ENCODE measurements at regions not wholly inside any gene's neighbourhood (a gene's known extent, or its start where the extent isn't known, plus 50 kb on each side); places are given as distances from the start of the nearest gene placed in this dataset.
"Not testable (repeated sequence)": the region's sequence is repeated elsewhere in the genome, so short reads cannot be mapped to it uniquely, and the experiment has no call there.

DNA sequence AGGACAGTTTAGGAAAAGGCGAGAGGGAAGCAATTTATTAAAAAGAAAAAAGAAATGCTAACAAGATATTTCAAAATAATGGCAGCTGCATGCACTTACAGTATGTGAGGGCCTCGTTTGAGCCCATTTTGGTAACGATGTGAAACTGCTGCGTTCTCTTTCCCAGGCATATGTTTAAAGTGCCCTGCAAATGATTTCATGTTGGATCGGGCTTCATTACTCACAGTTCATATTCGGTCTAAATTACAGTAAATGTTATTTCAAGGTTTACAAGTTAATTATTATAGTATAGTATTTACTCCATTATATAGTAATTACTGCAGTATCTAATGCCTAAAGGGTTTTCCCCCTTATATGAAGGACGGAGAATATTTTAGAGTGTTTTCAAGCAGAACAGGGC lies 679.1 kb downstream of the BCL11A start:
- no peak for DNase-seq (ENCODE audit: low read depth)

DNA sequence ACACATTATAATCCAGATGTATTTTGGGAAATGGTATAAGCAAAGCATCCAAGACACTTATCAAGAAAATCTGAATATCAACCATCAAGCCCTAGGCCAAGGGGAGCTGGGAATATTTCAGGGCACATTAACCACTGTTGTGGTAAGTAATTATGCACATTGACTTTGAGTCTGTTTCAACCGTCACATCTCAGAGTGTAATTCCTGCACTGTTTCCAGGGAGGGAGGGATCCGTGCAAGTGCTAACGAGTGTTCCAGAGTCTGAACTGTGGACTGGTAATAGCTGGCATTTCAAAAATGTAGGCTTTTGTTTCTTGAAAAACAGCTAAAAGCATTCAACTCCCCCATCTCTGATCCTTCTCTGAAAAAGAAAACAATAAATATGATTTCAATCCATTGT lies 681.6 kb downstream of the BCL11A start:
- DNase-seq (ENCODE audit: low read depth) = no peak

DNA sequence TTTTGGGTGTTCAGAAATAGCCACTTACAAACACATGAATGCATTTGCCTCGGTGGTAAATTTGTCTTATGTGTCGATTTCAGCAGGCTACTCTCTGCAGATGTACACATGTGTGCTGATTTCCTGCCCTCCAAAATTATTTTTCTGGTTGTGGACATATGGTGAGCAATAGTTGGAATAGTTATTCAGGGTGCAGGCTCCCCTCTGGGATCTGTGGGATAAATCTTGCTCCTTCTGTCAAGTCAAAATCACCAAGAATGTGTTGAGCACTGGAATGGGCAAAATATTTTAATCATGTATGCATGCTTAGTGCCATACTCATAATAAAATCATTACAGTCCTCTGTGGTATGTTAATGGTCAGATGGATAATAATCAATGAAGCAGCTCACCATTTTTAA lies 684.5 kb downstream of the BCL11A start:
- DNase-seq (ENCODE audit: low read depth) = no peak

DNA sequence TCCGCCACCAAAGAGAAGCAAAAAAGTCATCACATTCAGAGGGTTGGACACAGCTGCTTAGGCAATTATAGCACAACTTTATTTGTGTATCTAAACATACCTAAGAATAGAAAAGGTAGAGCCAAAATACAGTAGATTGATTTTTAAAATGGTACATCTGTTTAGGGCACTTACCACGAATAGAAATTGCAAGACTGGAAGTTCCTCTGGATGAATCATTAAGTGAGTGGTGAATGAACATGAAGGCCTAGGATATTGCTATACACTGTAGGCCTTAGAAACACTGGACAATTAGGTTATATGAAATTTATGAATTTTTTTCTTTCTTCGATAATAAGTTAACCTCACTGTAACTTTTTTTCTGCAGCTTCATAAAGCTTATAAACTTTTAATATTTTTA lies 687.0 kb downstream of the BCL11A start:
- no peak for DNase-seq (ENCODE audit: low read depth)

DNA sequence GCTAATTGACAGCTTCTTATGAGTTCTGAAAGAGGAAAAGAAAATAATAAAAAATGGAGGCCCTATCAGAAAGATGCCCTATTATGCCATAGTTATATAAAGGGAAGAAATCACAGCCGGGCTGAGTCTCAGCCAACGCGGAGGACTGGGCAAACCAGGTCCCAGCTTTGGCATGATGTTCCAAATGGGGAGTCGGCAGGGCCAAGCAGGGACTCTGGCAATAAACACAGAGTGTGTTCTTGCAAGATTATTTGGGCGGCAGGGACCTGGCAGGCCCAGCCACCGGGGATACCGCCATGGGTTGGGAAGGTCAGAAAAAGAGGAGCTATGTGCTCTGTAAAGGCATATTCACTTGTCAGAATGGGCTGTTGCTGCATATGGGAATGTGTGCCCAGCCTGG lies 694.9 kb downstream of the BCL11A start:
- DNase-seq (ENCODE audit: low read depth) = no peak

DNA sequence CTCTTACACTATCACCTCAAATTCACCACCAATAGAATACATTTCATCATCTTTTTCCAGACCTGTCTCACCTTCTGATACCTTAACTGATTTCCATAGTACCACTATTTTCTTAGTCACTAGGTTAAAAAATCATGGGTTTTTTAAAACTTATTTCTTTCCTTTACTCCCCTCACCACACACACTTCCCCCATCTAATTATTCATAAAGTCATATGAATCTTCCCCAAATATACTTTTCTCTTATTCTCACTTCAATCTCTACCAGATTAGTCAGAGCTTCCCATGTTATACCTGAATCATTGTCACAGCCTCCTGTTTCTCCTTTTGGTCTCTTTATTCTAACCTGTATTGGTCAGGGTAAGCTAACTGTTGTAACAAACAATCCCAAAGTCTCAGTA lies 696.3 kb downstream of the BCL11A start:
- no peak for DNase-seq (ENCODE audit: low read depth)

DNA sequence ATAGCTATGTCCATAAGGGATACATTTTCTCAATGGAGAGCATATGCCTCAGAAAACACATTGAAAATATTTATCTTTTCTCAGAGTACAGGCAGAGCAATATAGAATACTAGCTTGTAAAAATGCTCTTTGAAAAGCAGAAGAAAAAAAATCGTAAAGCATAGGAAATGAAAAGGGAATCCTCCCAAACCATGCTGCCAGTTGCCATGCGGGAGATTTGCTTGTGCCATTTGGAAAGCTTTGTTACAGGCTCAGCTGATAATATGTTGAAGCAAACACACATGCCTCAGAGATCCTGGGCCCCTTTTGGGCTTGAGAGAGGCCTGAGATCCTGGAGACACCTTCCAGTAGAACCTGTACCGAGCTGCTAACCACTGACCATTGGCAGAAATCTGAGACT lies 697.1 kb downstream of the BCL11A start:
- DNase-seq (ENCODE audit: low read depth) = no peak

DNA sequence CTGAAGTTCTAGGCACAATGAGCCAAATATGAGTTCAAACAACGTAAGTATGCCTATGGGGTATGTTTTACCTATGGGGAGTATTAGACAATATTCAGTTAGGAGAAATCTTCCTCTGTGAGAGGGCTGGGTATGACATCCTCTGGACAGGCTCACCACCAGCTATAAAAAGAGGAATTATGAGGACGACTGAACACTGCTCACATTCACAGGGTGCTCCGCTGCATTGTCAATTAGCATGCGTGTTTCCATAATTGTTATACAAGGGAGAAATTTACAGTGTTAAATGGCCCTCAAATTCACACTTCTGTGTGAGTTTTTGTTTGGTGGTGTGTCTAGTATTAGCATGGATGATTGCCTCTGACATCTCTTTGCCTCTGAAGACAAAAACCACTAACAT lies 700.4 kb downstream of the BCL11A start:
- no peak for DNase-seq (ENCODE audit: low read depth)

DNA sequence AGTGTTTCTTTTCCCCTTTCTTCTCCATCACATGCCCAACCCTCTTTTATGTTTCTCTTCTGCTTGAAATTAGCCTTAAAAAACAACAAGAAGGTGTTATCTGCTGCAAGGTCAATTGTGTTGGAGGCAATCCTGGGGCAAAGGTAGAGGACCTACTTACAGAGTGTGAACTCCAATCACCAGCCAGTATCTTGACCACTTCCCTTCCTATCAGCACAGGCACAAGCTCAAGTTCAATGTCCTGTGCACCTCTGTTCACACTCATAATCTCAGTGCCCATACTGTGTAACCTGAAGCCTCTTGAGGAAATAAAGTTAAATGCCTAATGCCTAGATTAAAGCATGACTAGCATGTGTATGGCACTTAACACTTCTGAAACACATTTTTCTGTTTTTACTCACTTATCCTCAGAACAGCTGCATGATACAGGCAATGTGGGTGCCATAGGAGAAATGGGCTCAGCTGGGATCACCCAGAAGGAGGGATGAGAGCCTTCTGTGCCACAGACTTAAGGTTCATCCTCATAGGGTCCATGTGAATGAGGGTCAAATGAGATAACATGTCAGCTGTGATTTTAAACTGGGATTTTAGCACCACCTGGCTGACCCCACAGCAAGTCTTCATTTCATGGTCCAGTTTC lies 701.5 kb downstream of the BCL11A start:
- no peak for DNase-seq (ENCODE audit: low read depth)

DNA sequence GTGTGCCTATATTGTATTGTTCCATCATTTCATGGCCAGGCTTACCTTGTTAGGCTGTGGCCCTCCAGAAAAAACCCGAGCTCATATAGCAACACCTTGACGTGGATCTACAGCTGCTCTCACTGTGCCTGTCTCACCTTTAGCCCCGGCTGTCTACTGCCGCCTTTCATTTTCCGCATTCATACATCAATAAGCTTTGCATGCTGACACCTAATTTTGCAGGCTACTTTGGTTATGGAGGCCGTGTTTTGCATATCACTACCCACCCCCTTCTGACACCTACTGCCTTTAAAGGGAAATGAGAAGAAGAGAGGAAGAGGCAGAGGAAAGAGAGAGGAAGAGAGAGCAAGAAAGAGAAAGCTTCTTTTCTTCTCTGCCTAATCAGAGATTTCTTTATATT lies 702.9 kb downstream of the BCL11A start:
- DNase-seq (ENCODE audit: low read depth) = no peak

DNA sequence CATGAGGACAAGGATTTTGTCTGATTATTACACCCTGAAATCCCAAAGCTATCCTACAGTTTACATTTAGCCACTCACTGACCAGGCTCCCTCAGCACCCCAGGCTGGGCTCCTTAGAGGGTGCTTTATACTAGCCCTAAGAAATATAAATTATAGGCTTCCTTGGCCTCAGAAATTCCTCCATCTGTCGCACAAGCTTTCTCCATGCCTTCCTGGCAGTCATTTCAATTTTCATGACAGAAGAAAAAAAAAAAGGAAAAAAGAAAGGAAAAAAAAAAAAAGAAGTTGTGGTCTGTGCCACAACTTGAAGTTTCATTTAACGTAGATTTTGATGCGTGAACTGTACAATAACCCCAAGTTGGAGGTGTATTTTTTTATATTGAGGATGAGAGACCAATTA lies 719.5 kb downstream of the BCL11A start:
- no peak for DNase-seq (ENCODE audit: low read depth)

DNA sequence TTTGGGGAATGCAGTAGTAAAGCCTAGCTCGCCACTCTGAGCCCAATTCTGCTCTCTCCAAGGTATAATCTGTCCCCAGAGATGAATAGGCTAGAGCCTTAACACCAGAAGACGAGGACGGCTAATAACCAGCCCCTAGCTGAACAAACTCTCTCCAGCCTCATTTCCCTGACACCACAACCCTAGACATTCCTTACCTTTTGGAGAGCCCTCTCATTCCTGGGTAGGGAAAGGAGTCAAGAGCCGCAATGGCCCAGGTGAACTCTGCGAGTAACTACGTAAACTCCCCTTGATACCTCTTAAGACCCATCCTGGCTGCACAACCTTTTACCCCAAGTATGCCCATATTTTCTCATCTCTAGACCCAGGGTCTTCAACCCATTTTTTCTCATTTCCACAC lies 722.9 kb downstream of the BCL11A start:
- no peak for DNase-seq (ENCODE audit: low read depth)

DNA sequence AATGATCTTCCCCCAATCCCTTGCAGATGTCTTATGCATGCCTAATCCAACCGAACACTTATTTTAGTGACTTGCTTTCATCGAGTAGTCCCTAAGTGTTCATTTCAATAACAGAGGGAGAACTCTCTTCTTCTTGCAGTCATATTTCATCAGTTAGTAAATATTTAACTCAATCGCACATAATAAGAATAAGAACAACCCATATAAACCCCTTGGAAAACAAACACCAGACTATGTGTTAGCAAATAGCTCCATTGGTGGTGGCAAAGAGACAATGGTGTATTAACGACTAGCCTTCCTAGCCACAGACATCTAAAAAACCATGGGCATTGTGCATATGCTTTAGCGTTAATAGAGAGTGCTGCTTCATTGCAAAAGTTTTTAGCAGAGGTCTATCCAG lies 725.8 kb downstream of the BCL11A start:
- no peak for DNase-seq (ENCODE audit: low read depth)

DNA sequence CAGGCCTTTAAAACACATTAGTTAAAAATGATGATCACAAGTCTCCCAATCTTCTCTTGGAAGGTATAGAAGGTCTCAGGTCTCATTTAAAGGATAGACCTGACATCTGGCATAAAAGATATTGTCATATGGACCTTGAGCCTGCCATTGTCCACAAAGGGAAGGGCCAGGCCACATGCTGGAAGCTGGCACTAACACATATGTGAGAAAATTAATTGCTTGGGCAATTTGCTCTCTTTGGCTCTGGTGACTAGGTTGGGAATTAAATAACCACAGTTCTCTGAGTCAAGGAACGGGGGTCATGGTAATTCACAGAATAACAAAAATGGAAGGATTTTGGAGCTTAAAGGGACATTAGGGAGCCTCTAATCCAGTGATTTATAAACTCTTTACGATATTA lies 727.3 kb downstream of the BCL11A start:
- no peak for DNase-seq (ENCODE audit: low read depth)

DNA sequence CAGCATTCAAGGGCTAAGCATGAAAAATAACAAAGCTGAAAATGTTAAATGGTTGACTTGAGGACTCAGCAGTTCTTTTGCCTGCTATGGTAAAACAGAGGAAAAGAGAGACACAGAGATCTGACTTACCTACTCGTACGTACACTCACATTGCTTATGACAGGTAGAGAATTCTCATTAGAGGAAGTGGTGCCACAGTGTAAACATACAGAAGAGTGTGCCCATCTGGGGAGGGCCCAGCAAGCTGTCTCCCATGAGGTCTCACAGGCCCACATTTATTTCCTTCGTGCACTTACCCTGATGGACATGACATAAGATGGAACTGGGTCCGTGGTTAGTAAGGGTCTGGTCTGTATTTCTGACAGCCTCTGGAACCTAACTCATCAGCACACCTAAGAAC lies 729.1 kb downstream of the BCL11A start:
- DNase-seq (ENCODE audit: low read depth) = no peak

DNA sequence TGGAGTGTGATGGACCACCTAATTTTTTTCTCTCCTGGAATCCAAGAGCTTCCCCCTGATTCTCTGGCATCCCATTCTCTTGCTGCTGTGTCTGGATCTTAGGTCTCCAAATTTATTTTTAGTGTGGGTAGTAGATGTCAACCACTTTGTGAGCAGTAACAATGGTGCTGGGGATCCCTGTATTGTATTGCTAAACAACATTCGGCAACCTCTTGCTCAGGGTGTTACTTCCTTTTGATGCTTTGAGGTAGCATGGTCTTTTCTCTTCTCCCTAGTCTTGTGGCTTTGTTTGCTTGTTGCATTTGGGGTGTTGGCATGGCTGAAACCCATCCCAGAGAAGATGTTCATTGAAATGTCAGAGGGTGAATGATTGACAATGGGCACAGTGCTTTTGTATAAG lies 737.4 kb downstream of the BCL11A start:
- no peak for DNase-seq (ENCODE audit: low read depth)

DNA sequence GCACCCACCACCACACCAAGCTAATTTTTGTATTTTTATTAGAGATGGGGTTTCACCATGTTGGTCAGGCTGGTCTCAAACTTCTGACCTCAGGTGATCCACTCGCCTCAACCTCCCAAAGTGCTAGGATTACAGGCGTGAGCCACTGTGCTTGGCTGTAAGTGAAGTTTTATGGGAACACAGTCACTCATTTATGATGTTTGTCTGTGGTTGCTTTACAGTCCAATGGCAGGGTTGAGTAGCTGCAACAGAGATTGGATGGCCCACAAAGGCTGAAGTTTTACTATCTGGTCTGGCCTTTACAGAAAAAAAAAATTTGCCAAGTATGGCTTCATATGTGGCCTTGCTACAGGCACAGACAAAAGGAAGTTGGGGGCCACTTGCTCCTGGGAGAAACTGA lies 743.2 kb downstream of the BCL11A start:
- DNase-seq (ENCODE audit: low read depth) = not testable (repeated sequence)

DNA sequence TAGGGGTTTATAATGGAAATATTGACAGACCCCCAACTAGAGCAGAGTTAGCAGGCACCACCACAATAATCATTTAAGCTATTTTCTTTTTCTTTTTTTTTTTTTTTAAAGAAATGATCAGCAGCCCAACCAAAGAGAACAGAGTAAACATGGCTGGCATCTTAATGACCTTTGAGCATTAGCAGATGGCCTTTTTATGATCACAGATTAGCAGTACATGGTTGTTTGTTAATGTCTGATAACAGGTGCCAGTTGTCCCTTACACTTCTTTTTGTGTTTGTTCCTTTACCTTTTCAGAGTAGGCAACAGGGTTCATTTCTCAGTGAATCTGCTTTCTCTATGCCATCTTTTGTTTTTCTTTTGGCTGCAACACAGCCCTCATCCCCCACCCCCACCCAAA lies 747.0 kb downstream of the BCL11A start:
- DNase-seq (ENCODE audit: low read depth) = no peak

DNA sequence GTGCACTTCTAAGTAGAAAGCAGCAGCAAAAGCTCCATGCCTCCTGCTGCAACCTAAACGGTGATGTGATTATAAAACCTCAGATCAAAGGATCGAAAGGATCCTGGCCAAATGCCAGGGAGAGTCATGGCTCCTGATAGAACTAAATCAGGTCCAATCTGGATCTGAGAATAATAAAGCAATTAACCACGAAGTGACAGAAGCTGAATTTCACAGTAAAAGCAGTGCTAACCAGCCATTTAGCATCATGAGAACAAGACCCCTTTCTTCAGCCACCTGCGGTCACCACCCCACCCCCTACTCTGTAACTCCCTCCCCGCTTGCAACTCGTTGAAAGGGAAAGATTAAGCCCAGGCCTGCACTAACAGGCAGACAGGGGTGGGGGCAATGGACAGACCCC lies 748.7 kb downstream of the BCL11A start:
- no peak for DNase-seq (ENCODE audit: low read depth)

DNA sequence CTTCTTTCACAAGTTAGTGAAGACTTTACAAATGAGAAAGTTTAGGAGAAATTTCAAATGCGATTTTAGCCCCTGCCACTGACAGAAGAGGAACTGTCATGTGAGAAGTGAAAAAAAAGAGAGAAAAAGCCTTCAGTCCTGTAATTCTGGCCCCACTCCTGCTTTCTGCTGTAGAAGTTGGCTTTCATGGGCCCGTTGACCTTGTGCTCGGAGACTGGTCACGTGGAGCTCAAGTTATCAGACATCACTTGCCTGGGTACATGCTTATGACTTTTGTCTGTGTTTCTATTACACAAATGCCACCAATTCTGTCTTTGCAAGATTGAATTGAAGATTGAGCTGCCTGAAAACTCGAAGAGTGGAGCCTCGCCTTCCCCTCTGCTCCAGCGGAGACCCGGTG lies 749.9 kb downstream of the BCL11A start:
- no peak for DNase-seq (ENCODE audit: low read depth)

DNA sequence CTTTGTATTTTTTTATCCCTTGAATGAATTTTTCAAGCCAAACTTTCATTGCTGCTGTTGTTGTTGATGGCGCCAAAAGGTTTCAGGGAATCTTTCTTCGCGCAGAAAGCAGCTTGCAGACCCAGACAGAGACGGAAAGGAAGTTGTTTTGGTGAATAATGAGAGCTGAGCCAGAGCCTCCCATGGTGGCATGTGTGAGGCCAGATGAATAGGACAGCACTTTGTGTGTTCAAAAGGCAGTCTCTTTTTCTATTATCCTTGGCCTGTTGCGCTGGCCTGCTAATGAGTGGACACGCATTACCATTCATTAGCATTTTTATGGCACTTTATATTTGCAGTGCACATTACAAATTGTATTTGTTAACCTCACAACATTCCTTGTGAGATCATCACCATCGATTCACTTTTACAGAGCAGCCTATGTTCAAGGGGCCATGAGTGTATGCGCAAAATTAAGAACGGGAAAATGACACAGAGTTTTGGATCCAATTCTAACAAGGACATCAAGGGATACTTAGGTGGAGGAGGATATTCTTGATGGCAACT lies 754.7 kb downstream of the BCL11A start:
- no peak for DNase-seq (ENCODE audit: low read depth)

DNA sequence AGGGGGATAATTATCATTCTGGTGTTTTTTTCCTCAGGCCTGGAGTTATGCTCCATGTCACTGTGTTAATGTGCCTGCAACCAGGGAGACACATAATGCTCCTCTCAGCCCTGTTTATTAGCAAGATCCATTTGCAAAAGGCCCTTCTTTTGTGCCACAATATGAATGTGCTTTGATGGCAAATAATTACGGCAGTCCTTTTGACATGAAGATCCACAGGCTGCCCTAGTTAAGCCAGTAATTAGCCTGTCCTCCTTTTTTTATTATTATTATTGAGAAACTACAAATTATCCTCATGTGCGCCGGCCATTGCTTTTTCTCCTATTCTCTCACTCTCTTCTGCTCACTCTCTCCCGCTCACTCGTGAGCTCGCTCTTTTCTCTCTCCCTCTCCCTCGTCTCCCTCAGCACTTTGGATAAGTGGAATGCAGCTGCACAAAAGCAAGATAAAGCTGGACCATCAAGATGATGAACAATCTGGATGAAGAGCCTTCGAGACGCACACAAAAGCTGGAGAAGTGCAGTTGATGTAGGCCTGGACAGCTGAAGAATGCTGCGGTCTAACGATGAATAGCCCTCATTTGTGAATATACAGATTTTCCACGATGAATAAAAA lies 762.3 kb downstream of the BCL11A start:
- DNase-seq (ENCODE audit: low read depth) = no peak

DNA sequence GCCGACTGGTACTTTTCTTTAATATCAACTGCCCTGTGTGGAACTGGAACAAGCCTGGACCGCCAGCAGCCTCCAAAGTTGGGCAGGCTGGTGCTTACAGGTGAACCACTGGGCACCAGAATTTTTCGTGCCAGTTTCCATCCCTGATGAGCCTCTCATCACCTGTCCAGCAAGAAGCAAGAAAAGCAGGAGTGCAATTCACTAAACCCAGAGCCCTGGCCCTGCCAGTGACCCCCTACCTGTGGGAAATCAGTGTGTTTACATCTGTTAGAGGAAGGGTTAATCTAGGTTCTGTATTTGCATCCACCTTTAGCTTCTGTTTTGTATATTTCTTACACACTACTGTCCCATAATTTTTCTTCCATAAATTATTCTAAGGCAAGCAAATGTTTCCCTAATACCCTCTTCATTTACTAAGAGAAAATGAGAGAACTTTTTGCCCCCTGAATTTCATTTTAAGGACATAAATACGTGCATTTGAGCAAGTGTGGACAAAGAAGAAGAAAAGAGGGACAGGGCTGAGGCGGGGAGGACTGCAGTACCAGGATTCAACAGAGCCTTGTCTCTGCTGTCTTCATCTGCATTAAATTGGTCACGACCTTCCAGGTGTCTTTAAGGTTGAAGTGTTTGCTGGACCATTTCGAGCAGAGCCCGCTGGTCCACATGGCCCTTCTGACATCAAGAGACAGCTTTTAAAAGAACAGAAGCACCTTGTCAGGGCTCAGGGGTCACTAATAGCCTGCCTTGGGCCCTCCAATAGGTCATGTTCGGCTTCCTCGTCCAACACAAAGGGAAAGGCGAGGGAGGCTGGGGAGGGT lies 763.1 kb downstream of the BCL11A start:
- DNase-seq (ENCODE audit: low read depth) = no peak

All from GM04504 (cell line).